Aorta (tissue), 5 donors: ENCODE measurements at regions not wholly inside any gene's neighbourhood (a gene's known extent, or its start where the extent isn't known, plus 50 kb on each side); places are given as distances from the start of the nearest gene placed in this dataset.

Source experiments
- ATAC-seq: fragments of 200-7000 bp; cut with Tn5 transposase; one replicate; pipeline ENCODE4 v1.9.1; 2022; ENCODE audit warnings: moderate library complexity; ENCODE audit not compliant: low FRiP score
- DNase-seq, 2 donors: peaks; one replicate each; pipeline ENCODE4 v3.0.0-alpha.2; 2020
- H3K27ac ChIP-seq, 2 donors: one replicate each; pipeline ENCODE4 v1.5.1; 2013; ENCODE audit warnings: low read length in 2 of 2, mild to moderate bottlenecking in 2 of 2, moderate library complexity in 2 of 2, control low read depth in 1 of 2, inconsistent platforms in 1 of 2, low read depth in 1 of 2
- H3K27me3 ChIP-seq, 2 donors: one replicate each; pipeline ENCODE4 v1.6.1; 2013; ENCODE audit warnings: control low read depth in 1 of 2, low read length in 1 of 2, mild to moderate bottlenecking in 1 of 2, moderate library complexity in 1 of 2; ENCODE audit not compliant: insufficient read depth in 2 of 2, control insufficient read depth in 1 of 2
- H3K36me3 ChIP-seq, 2 donors: one replicate each; pipeline ENCODE4 v1.6.1; 2013; ENCODE audit warnings: control low read depth in 1 of 2, low read length in 1 of 2, mild to moderate bottlenecking in 1 of 2; ENCODE audit not compliant: insufficient read depth in 2 of 2, control insufficient read depth in 1 of 2
- H3K4me1 ChIP-seq, 2 donors: one replicate each; pipeline ENCODE4 v1.6.1; 2013; ENCODE audit warnings: low read length in 2 of 2, control low read depth in 1 of 2, mild to moderate bottlenecking in 1 of 2, moderate library complexity in 1 of 2; ENCODE audit not compliant: insufficient read depth in 2 of 2, control insufficient read depth in 1 of 2
- H3K4me3 ChIP-seq, 2 donors: one replicate each; pipeline ENCODE4 v1.5.1; 2013; ENCODE audit warnings: low read length in 2 of 2, control low read depth in 1 of 2, mild to moderate bottlenecking in 1 of 2
- H3K9me3 ChIP-seq: one replicate; pipeline ENCODE4 v1.6.1; 2013; ENCODE audit warnings: mild to moderate bottlenecking, low read length; ENCODE audit not compliant: control insufficient read depth
- WGBS, 2 donors: extraction: QIAGEN DNeasy Blood & Tissue Kit; methylation state at CpG; one replicate each; pipeline ENCODE4 v1.1.7; 2013; 5-methylcytosine and 5-hydroxymethylcytosine counted together
- intact Hi-C, 2 donors: fragments of 100-400 bp; cut with DNase I; formaldehyde crosslinking; loops; one replicate each; pipeline versions ENCODE4 v1.14.2 to v1.15.0; 2022
- donor health status: healthy with polysubstance abuse.
- donor health status: Bipolar disorder and iron deficiency.
- donor health status: DM: no; HTN: no; CAD: no.
- donor health status: DM: no; HTN: no; CAD: no.
- donor health status: DM: yes; HTN: yes; CAD: no.

- no peaks in the 10 kb centered on the region for H3K4me1 ChIP-seq
- H3K27me3 ChIP-seq, result no peaks in the 10 kb centered on the region
- intact Hi-C loops, result no loop called here
- WGBS, 2 donors, result 92 to 96% methylated on average over 4 of the region's 4 CpGs
- H3K4me3 ChIP-seq, result no peak overlapping the region
- ATAC-seq, result no peak
- H3K9me3 ChIP-seq, result peaks cover 2% of the 10 kb centered on the region
- DNase-seq, result no peak
- no peaks in the 10 kb centered on the region for H3K36me3 ChIP-seq
- H3K27ac ChIP-seq, result no peak overlapping the region
Measured at GRCh38 chr12:28775556-28775955, 373.5 kb upstream of the FAR2 start.

GRCh38 chr12:28776220-28776619, 372.9 kb upstream of the FAR2 start:
- ATAC-seq (no peak), DNase-seq (no peak)
- 80 to 82% methylated on average over 1 of the region's 1 CpG for WGBS, 2 donors
- H3K36me3 ChIP-seq, result no peaks in the 10 kb centered on the region
- intact Hi-C loops, result no loop called here
- H3K27ac ChIP-seq, result no peak overlapping the region
- H3K9me3 ChIP-seq, result peaks cover 2% of the 10 kb centered on the region
- H3K4me3 ChIP-seq, result no peak overlapping the region
- H3K4me1 ChIP-seq, result no peaks in the 10 kb centered on the region
- no peaks in the 10 kb centered on the region for H3K27me3 ChIP-seq

GRCh38 chr12:28776913-28777422, 372.1 kb upstream of the FAR2 start:
- ATAC-seq, result no peak
- DNase-seq, result no peak
- Histone ChIP-seq H3K4me3 (no peak overlapping the region), H3K4me1 (no peaks in the 10 kb centered on the region), H3K36me3 (no peaks in the 10 kb centered on the region), H3K27ac (no peak overlapping the region), H3K9me3 (peaks cover 2% of the 10 kb centered on the region), H3K27me3 (no peaks in the 10 kb centered on the region)
- 85 to 90% methylated on average over 5 of the region's 5 CpGs for WGBS, 2 donors
- intact Hi-C loops, result no loop called here

- no peak overlapping the region for H3K27ac ChIP-seq
- ATAC-seq, result no peak
- no peaks in the 10 kb centered on the region for H3K27me3 ChIP-seq
- H3K4me1 ChIP-seq, result no peaks in the 10 kb centered on the region
- peaks cover 2% of the 10 kb centered on the region for H3K9me3 ChIP-seq
- H3K4me3 ChIP-seq, result no peak overlapping the region
- DNase-seq, result no peak
- H3K36me3 ChIP-seq, result no peaks in the 10 kb centered on the region
- intact Hi-C loops, result no loop called here
- WGBS, 2 donors, result 89 to 92% methylated on average over 8 of the region's 8 CpGs
Measured at GRCh38 chr12:28777603-28778365, 371.3 kb upstream of the FAR2 start.

GRCh38 chr12:28780096-28780495, 369.0 kb upstream of the FAR2 start:
- WGBS, 2 donors, result 92 to 98% methylated on average over 2 of the region's 2 CpGs
- intact Hi-C loops, result no loop called here
- no peak overlapping the region for H3K4me3 ChIP-seq
- H3K9me3 ChIP-seq, result peaks cover 2% of the 10 kb centered on the region
- no peaks in the 10 kb centered on the region for H3K36me3 ChIP-seq
- no peaks in the 10 kb centered on the region for H3K27me3 ChIP-seq
- DNase-seq, result no peak
- no peaks in the 10 kb centered on the region for H3K4me1 ChIP-seq
- H3K27ac ChIP-seq, result no peak overlapping the region
- no peak for ATAC-seq

GRCh38 chr12:28780960-28781359, 368.1 kb upstream of the FAR2 start:
- H3K36me3 ChIP-seq, result no peaks in the 10 kb centered on the region
- intact Hi-C loops, result no loop called here
- H3K27ac ChIP-seq, result no peak overlapping the region
- H3K9me3 ChIP-seq, result no peaks in the 10 kb centered on the region
- no peaks in the 10 kb centered on the region for H3K4me1 ChIP-seq
- no peak for DNase-seq
- H3K4me3 ChIP-seq, result no peak overlapping the region
- WGBS, 2 donors, result 55 to 64% methylated on average over 5 of the region's 5 CpGs
- ATAC-seq, result no peak
- H3K27me3 ChIP-seq, result no peaks in the 10 kb centered on the region

GRCh38 chr12:28781671-28782652, 367.1 kb upstream of the FAR2 start:
- H3K4me3 ChIP-seq, result no peak overlapping the region
- H3K27ac ChIP-seq, result no peak overlapping the region
- no peaks in the 10 kb centered on the region for H3K27me3 ChIP-seq
- no peaks in the 10 kb centered on the region for H3K4me1 ChIP-seq
- intact Hi-C loops, result no loop called here
- 57 to 69% methylated on average over 10 of the region's 10 CpGs for WGBS, 2 donors
- no peaks in the 10 kb centered on the region for H3K36me3 ChIP-seq
- ATAC-seq (no peak), DNase-seq (no peak)
- no peaks in the 10 kb centered on the region for H3K9me3 ChIP-seq

- ATAC-seq, result no peak
- Histone ChIP-seq H3K4me1 (no peaks in the 10 kb centered on the region), H3K4me3 (no peak overlapping the region), H3K36me3 (no peaks in the 10 kb centered on the region), H3K9me3 (no peaks in the 10 kb centered on the region), H3K27ac (no peak overlapping the region), H3K27me3 (no peaks in the 10 kb centered on the region)
- 76 to 97% methylated on average over 1 of the region's 1 CpG for WGBS, 2 donors
- intact Hi-C loops, result no loop called here
- no peak for DNase-seq
Measured at GRCh38 chr12:28782812-28783211, 366.3 kb upstream of the FAR2 start.
